Fibroblast of skin of back (primary cell): ENCODE measurements at regions not wholly inside any gene's neighbourhood (a gene's known extent, or its start where the extent isn't known, plus 50 kb on each side); places are given as distances from the start of the nearest gene placed in this dataset.

ENCODE experiments used
- DNase-seq: peaks from one replicate; pipeline ENCODE4 v3.0.0-alpha.2; 2013

- DNase-seq, result no peak
These were observed 341.8 kb downstream of the LMX1A start for GRCh38 chr1:165014753-165015152.

DNA sequence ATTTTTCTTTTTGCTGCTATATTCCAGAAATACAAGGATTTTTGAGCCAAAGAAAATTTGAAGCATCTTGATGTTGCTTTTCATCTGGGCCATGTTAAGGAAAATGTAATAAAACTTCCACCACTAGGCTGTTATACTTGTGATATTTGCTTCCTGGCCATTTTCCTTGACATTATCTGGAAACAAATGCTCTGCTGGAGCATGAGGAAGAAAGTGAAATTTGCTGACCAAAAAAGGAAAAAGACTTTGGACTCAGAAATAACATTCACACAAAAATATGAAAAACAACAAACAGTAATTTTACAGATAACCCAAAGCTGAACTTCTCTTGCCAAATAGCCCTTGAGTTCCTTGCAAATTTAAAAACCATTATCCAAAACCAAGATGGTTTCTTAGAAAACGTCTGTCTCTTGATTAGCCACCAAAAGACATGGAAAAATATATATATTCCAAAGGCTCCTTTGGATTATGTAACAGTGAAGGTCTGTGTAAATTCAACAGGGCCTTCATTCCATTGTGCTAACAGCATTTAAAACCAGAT is 344.5 kb downstream of the LMX1A start:
- DNase-seq, result no peak

GRCh38 chr1:165011186-165011585 is 345.3 kb downstream of the LMX1A start:
- no peak for DNase-seq

DNA sequence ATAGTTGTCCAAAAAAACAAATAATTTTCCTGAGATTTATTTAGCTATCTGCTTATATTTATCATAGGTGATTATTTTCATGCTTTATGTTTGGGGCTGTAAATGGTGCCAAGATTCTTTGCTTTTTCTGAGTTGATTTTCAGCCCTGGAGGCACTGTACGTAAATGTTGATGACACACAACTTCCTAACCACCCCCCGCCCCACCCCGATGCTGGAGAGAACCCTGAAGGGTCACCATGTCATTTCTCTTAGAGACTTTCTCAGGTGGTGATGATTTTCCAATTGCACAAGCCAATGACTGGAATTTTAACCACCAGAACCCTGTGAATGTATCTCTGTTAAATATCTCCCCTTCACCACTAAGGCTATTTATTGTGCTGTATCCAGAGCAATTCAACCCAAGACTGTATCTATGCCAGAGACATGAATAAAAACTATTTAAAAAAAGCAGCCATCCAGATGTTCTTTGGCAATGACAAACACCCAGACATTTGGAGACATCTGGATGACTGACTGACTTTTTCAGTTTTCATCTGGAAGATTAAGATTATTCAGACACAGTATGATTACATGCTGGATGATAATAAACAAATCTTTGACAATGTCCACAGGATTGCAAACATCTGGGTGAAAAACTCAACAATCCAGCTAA is 346.0 kb downstream of the LMX1A start:
- DNase-seq, result no peak

DNA sequence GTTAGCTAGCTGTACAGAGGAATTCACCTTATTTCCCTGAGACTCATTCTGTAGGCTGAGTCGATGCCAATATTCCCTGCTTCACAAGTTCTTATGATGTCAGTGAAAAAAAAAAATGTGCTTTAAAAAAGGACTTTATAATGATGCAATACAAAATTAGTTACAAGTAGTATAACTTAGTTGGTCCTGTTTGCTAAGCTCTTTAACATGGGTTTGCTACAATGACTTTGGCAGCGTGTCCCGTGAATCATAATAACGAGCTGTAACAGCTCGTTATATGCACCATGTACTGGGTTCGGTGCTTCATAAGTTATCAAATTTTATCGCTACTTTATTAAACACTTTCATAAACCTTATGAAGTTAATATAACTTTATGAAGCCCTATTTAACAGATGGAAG is 349.7 kb downstream of the LMX1A start:
- no peak for DNase-seq

DNA sequence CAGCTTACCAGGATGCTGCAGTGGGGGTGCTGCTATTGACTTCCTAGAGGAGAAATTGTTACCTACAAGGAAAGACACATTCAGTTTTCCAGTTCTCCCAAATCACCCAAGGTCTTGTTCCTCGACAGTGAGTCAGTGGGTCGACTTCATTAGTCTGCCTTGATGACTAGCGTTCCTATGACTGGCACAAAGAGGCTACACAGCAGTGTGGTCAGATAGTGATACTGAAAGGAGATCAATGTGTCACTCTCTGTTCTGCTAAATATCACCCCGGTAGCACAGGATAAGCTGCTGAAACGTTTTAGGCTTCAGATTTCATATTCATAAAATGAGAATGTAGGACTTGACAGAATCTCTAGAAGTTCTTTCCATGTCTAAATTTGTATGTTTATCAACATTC is 357.4 kb downstream of the LMX1A start:
- DNase-seq, result no peak

GRCh38 chr1:164991763-164992314 is 364.7 kb downstream of the LMX1A start:
- no peak for DNase-seq

GRCh38 chr1:164983023-164983650 is 373.4 kb downstream of the LMX1A start:
- DNase-seq, result no peak

- no peak for DNase-seq
These were observed 374.0 kb downstream of the LMX1A start for GRCh38 chr1:164982545-164982944.

DNA sequence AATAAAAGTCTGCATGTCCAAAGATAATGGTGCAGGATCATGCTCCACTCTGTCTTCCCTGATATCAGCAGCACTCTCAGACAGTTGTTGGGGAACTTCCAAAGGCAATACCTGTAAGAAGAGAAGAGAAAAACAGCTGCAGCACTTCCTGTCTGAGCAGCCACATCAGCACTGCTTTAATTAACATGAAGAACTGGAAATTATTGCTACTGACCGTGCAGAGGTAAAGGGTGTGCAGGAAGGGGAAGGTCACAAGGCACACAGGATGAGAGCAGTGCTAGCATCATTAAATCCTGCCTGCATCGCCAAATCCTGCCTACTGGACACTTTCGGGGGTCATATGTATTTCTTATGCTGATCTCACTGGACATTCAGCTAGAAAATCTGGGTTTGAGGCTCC is 379.0 kb downstream of the LMX1A start:
- DNase-seq, result no peak

GRCh38 chr1:164971921-164972415 is 384.5 kb downstream of the LMX1A start:
- DNase-seq, result no peak

DNA sequence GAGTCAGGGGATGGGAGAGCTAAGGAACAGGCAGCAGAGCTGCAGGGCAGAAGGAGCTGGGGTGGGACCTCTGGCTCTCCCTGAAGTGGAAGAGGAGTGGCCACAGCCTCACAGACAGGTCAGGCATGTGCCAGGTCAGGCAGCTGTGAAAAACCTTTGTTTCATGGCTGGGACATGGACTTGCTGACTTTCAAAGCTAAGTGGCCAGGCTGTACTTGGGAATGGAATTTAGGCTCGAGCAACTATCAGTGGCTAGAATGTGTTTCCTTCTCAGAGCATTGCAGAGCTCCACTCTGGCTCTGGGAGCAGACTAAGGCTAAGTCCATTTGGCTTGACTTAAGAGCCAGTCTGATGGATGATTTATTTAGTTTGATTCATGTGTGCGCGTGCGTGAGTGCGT is 385.1 kb downstream of the LMX1A start:
- no peak for DNase-seq

DNA sequence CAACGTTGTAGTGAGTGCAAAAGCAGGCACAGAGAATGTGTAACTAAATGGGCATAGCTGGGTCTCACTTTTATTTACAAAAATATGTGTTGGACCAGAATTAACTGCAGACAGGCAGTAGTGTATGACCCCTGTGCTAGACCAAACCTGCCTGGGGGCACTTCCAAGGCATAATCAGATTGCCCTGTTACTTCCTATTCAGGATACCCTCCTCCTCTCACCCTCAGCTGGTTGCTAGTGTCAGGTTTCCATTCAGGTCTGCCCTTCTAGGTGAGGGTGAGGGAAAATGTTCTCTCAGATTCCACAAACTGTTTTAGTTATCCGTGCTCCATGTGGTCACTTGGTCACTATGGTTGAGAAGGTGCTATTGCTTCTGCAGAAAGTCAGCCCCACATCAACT is 387.3 kb downstream of the LMX1A start:
- DNase-seq, result no peak

DNA sequence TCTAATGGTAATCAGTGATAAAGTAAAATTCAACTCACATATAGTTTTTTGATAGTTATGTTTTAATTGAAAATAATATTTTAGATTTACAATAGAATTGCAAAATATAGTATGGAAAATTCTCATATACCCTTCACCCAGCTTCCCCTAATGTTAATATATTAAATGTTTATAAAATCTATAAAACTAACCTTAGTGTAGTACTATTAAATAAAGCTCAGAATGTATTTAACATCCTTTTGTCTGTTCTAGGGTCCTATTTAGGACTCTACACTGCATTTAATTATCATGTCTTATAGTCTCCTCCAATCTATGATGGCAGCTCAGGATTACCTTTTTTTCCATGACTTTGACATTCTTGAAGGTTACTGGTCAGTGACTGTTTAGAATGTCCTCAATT is 389.2 kb downstream of the LMX1A start:
- DNase-seq, result no peak

DNA sequence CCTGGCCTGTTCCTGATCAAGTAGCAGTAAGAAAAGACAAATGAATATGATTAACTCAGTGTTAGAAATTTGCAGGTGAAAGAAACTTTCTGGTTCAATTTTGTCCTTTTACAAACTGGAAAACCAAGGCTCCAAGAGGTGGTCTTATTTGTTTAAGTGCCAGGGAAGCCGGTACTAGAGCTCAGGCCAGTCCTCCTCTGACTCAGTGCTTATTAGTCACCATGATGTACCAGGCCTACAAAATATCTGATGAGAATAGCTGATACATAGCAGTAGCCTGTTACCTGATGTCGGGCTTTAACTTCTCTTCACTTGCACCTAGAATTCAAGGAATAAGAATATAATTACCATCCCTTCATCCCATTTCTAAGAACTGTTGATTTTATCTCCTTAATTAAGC is 394.8 kb downstream of the LMX1A start:
- no peak for DNase-seq

DNA sequence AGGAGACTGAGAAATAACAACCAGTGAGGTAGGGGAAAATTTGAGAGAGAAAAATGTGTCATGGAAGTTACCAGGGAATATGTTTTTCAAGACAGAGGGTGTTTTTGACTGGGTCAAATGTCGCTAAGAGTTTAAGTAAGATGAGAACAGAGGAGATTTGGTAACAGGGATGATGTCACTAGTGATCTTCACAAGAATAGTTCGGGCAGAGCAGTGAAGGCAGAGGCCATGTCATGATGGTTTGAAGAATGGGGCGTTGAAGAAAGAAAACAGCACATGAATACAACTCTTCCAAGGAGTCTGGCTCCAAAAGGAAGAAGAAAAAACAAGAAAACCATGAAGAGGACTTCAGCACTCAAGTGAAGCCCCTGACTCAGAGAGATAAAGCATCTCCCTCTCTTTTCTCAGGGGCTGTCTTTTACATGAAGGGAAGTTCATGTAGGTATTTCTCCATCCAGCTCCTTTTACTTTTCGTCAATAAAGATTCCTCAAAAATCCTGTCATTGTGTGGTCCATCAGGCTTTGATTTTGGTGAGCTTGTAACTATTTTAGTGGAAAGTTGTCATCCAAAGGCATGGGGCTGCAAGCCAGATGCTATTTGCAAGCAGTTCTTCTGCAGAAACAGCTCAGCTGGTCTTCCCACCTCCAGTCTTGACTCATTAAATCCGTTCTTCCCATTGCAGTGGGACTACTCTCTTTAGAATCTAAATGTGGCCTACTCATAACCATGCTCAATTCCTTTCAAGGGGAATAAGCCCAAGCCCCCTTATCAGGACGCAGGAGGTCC is 397.3 kb downstream of the LMX1A start:
- no peak for DNase-seq

- no peak for DNase-seq
These were observed 394.8 kb downstream of the PBX1 start for GRCh38 chr1:164953815-164954214.

- no peak for DNase-seq
These were observed 394.1 kb downstream of the PBX1 start for GRCh38 chr1:164953098-164953497.

DNA sequence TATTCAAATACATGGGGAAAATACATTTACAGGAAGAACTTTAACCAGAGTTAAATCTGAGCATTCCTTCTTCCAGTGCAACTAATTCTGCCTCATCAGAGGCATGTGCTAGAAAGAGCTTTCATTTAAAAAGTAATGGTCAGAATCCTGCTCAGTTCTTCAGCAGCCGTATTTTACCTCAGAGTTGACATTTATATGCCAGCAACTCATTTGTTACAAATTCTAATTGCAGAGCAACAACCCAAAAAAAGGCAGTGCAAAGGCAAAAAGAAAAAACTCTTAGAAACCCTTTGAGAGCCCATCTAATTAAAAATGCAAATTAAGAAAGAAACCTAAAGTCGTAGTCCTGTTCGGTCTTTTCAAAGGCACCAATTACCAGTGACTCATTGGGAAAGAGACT is 392.5 kb downstream of the PBX1 start:
- no peak for DNase-seq

GRCh38 chr1:164950541-164950986 is 391.6 kb downstream of the PBX1 start:
- DNase-seq, result no peak

- no peak for DNase-seq
These were observed 390.9 kb downstream of the PBX1 start for GRCh38 chr1:164949771-164950471.

DNA sequence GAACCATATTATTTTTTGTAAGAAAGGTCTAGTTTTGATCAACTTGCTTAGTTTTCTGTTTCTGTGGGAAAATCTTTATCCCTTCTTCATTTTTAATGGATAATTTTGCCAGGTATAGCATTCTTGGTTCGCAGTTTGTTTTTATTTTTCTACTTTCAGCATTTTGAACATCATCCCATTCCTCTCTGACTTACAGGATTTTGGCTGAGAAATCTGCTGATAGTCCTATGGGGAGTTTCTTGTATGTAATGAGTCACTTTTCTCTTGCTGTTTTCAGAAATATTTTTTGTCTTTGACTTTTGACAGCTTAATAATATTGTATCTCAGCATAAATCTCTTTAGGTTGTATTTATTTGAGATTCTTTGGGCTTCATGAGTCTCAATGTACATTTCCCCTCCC is 389.1 kb downstream of the PBX1 start:
- DNase-seq, result no peak
